Activated effector memory CD4-positive, alpha-beta T cell treated with Interleukin-2 at 50 U/mL for 16 hours (primary cell): ENCODE measurements at regions not wholly inside any gene's neighbourhood (a gene's known extent, or its start where the extent isn't known, plus 50 kb on each side); places are given as distances from the start of the nearest gene placed in this dataset.

ENCODE experiments used
- DNase-seq: peaks from one replicate; pipeline ENCODE4 v3.0.0-alpha.2; 2020

DNA sequence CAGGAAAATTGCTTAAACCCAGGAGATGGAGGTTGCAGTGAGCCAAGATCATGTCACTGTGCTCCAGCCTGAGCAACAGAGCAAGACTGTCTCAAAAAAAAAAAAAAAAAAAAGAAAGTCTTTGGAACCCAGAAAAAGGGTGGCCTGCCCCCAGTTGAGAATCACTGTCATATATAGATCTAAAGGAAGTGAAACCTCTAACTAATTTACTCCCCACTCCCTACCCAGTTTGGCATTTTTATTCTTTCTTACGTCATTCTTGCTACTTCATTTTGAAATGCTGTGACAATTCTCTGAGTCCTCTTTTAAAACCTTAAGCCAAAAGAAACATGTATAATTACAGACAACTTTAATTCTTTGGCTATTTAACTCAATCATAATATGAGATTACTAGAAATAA, 254.8 kb downstream of the CDC5L start:
- no peak for DNase-seq

DNA sequence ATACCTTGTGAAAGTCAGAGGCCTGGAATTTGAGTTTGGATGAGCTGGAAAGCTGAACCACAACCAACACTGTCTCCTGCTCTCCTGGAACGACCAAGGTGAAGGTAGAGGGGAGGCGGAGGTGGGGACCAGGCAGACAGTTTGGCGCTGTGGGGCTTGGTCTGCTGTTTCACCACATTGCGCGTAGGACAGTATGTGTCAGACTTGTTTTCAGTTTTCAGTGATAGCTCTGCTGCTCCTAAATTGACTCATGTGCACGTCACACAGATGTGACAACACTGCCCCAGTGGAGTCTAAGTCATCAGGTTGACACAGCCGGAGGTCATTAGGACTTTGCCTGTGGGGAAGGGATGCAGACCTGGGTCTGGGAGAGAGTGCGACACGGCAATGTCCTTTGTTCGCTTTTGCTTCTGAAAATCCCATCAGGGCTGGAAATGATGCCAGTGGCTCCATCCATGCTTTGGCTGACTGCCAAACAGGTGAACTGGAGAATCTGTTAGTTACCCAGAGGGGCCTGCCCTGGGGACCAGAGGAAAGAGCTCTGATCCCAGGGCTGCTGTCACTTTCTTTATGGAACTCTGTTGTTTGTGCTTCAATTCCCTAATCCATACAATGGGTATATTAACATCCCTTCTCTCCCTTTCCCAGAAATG, 255.5 kb downstream of the CDC5L start:
- no peak for DNase-seq

DNA sequence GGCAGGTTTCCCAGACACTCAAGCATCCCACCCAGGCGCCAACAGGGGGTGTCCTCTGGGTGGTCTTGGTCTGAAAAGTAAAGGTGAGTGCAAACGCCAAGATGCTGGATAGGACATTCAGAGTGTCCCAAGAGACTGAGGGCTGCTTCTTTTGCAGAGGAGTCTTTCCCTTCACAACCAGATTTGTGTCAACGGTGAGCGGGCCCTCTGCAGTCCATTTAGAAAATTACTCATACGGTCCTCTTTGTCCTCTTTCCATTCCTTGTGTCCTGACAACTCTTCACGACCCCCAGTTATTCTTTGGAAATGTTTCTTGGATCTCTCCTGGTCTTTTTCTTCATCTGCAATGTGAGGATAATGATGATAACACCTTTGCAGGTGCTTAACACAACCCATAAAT, 257.8 kb downstream of the CDC5L start:
- DNase-seq: no peak

DNA sequence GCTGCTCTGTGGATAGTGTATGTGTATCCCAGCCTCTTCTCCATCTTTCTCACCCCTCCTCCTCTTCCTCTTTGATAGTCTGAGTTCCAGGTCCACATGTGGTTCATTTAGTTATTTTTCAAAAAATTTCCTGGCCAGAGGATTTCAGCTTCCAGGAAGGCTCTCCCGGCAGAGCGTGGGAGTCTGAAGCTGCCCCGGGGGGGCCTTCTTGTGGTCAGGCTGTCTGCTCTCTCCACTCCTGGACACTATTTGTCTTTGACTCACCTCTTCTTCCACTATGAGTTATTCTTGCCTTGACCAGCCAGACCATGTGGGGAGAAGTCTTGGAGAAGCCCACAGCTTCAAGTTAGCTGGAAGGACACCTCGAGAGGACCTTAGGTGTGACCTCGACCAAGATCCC, 258.8 kb downstream of the CDC5L start:
- no peak for DNase-seq

DNA sequence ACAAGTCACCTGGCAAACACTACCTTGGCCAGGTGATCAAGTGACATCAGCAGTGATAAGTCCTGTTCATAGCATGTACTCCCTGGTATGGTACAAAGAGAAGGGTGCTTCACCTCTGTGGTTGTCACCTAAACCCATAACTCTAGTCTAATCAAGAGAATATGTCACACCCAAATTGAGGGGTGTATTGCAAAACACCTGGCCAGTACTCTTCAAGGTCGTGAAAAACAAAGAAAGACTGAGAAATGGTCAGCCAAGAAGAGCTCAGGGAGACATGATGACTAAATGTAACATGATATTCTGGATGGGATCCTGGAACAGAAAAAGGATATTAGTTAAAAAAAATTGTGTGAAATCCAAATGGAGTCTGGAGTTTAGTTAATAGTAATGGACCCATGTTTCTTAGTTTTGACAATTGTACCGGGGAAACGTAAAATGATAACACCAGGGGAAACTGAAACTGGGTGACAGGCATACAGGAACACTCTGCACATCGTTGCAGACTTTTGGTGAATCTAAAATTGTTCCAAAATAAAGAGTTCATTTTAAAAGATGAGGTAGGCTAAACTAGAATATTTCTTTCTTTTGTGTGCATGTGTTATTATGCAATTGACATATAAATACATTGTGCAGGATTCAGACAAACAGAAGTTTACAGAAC, 262.0 kb downstream of the CDC5L start:
- no peak for DNase-seq

DNA sequence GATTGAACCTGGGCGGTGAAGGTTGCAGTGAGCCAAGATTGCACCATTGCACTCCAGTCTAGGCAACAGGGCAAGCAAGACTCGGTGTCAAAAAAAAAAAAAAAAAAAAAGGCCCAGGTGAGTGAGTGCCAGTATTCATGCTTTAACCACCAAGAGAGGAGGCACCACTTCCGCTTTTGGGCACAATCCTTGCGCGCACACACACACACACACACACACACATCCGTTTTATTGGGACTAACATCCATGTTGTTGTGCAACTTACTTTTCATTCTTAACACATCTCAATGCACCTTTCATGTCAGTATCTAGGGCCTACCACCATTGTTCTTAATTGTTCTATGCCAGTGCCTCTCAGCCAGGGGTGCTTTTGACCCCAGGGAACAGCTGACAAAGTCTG, 263.0 kb downstream of the CDC5L start:
- no peak for DNase-seq

DNA sequence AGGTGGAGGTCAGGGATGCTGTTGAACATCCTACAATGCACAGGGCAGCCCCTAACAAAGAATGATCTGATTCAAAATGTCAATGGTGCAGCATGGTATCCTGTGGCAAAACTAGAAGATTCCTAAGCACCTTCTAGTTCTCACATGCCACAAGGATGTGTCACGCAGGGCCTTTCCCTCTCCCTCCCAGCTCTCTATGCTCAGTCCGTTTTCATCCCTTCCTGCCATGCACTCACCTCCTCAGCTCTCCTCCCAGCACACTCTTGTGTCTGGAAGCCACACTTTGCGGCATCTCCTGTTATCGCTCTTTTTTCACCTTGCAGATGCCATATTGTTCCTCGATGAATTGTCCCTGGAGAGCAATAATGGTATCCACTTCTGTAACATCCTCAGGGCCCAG, 263.4 kb downstream of the CDC5L start:
- DNase-seq: no peak

DNA sequence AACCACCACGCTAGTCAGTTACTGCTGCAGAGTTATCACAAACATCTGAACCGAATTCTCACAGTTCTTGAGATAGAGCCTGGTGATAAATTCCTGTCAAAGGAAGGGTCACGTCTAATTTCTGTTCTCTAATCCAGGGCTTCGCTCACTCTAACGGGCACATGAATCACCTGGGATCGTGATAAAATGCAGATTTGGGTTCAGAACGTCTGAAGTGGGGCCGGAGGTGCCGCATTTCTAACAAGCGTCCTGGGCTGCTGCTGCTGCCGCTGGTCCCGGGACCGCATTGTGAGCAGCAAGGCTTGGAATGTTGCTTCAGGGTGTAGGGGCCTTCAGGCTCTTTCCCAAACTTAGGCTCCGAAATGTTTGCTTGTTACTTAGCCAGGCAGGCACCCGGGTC, 264.1 kb downstream of the CDC5L start:
- no peak for DNase-seq

DNA sequence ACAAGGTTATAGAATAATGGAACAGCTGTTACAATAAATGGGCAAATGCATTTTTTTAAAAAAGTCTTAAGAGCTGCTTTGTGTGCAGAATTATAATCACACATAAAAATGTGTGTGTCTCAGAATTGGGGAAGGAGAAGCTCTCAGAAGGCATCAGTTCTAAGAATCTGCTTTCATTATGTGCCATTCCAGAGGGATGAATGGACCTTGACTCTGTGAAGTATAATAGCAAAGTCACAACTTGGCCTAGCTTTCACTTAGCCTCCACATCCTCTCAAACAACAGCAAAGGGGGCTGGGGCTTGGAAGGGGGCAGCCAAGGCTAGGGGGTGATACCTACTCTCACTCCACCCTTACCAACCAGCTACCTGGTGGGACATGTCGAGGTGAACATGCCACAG, 265.0 kb downstream of the CDC5L start:
- no peak for DNase-seq

DNA sequence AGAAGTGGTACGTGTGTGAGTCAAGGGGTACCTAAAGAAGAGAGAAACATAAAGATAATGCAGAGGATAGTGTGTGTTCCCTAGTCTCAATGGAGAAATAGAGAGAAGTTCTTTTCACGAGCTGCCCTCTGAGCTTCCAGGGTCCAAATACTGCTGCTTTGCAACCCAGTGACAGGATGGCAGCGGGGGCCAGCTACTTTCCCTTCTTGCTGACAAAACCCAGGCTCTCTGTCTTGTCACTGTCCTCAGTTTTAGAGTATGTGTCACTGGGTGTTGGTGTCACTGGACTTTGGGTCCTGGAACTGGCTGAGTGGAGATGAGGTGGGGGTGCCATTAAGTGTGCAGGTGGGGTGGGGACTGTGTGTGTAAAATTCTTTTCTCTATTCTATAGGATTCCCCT, 265.6 kb downstream of the CDC5L start:
- DNase-seq: no peak

DNA sequence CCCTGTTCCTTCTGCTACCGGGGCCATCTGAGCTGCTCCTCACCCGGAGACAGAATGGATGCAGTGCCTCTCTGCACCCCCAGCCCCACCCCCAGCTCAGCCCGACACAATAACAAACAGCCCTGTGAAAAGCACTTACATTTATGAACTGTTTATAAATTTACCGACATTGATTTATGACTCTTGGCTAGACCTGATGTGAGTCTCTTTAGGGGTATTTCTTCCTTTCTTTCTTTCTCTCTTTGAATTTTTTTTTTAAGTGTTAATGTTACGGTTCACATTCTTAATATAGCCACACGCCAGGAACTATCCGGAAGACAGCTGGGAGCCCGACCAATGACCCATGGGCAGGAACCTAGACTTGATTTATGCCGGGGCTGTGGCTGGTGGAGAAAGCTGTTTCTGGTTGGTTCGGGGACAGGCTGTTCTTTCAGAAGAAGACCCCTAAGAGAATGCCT, 266.3 kb downstream of the CDC5L start:
- DNase-seq: no peak

DNA sequence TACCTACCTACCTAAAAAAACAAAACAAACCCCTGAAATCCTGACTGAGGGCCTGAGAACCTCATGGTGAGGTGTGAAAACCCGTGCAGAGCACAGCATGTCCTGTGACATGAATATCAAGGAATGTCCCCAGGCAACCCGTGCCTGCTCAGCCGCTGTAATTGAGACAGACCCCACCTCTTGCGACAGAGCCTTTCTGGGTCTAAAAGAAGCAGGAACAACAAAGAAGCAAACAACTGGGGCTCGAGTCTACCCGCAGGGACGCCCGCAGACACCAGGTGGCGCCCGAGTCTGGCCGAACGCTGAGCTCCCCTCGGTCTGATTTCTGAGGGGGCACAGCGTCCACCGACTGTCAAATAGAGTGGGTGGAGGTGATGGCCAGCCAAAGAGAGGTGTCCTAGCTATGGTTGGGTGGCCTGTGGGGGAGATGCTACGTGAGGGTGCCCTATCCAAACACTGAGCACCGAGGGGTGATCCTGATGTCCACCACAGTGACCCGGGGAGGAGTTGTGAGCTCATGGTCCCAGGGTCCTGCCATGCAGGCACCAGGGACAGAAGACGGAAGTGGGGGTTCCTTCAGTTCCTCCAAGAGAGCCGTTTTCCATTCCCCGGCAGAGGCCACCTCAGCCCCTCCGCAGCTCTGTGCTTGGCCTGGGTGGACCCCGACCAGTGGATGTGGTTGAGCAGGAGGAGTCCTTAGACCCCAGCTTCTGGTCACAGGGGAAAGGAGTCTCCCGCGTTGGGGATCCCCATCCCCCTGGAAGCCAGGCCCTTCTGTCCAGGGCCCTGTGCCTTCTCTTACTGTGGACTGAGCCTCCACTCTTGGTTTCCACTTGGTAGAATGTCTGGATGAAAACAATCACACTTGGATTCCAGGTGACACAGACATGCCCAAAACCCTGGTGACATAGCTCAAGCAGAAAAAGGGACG, 268.2 kb downstream of the CDC5L start:
- peak; percentile 57 for DNase-seq

DNA sequence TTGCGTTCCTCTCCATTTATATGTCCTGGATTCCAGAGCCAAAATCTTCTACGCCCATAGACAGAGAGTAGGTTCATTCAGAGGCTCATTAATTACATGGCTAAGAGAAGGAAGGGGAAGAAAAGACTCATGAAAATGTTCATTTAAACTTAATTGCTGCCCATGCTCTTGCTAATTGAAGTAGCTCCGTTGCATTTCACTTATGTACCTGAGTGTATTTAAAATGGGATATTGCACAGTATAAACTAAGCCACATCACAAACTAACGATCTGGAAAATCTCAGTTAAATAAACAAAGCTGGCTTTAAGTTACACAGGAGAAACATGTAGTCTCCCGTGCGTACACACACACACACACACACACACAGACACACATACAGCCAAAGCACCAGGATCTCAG, 269.2 kb downstream of the CDC5L start:
- no peak for DNase-seq

DNA sequence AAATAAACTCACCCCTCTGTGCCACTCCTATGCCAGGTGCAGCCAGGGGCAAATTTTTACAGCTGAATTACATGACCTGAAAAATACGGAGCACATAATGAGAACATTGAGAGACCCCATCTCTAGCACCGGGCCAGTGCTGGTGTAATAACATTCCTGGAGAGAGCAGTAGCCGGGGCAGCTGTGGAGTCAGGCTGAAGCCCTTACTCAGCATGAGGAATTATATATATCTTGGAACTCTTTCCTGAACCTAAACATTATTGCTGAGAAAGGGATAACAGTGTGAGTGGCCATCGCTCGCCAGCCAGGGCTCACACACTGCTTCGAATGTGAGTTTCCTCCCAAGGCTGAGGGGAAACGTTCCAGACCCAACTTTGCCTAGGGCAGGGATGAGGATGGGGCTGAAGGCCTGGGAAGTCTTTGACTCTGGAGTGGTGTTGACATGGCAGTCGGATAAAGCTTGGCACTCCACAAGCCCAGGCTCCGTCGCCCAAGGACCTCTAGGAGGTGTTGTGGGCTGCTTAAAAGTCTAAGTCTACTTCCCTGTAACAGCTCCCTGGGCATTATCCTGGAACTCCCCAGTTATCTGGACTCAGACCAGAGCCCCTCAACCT, 269.8 kb downstream of the CDC5L start:
- DNase-seq: no peak

DNA sequence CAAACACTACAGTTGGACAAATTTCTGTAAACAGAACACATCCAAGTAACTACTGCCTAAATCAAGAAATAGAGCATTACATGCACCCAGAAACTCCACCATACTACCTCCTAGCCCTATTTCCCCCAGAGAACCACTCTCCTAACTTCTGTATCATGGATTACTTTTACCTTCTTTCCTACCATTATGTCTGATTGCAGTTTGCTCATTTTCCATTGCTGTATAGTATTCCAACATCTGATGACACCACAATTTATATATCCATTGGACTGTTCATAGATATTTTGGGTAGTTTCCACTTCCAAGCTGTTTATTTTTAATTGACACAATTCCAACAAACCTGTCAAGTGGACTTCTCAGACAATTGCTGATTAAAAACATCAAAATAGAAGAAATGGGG, 271.1 kb downstream of the CDC5L start:
- no peak for DNase-seq

DNA sequence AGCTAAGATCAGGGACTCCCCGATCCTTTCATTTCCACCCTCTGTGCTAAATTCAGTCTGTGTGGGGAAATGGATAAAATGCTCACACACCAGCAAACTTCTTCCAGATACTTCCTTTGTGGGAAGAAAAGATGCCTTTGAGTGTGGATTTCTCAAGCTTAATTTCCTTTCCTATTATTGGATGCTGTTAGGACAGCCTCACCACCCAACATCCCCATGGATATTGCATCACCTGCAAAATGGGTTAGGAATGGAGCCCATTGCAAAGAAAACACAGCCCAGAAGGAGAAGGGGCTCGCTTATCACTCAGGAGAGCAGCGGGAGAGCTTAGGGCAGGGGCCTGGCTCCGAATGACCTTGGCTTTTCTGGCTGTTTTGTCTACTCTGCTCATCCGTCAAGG, 272.2 kb downstream of the CDC5L start:
- no peak for DNase-seq

DNA sequence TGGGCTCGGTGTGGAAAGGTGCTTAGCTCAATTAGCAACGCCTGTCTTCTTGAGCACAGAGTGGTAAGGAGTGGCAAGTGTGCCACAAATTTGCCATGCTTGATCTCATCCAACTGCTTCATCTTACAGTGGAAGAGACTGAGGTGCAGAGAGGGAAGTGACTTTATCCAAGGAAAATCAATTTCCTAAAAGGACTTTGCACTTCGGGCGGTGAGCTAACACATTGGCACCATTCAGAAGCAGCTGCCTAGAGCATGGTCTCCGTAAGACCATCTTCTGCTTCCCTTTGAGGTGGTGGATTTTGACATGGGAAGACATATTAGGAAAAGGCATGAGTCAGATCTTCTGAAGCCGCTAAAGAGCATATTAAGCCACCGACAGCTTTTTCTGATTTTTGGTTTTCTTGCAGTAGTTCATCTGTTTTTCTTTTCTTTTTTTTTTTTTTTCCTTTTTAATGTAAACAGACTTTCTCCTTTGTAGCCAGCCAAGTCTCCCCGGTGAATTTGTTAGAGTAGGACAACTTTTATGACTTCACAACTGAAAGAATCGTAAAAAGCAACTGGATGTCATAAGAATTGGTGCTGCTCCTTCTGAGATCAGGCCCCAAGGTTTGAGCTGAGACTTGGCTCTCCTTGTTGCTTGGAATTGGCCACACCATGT, 273.2 kb downstream of the CDC5L start:
- no peak for DNase-seq

DNA sequence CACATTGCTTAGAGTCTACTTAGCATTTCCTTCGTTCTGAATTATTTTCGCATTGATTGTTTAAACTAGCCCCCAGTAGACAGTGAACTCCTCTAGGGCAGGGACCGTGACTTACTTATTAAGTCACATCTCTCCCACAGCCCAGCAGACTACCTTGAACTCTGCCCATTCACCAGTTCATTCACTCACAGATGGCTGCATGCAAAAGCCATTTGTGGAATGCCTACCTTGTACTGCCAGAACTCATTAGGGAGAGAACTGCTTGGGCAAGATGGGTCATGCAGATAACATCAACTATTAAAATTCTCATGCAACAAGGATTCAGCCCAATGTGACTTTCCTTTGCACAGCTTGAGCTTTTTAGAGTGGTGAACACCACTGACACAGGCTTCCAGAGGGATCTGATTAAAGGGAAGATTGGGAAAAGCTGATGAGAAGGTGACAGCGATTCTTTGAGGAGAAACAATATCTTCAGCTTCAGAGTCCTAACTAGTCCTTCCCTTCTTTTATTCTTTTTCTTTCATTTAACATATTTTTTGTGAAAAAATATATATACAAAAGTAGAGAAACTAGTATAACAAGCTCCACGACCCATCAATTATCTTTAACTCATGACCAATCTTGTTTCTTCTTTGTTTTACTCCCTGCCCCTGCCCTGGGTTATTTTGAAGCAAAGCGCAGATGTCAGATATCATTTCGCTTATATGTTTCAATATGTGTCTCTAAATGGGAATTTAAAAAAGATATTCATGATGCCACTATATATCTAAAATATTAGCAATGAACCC, 273.9 kb downstream of the CDC5L start:
- no peak for DNase-seq

DNA sequence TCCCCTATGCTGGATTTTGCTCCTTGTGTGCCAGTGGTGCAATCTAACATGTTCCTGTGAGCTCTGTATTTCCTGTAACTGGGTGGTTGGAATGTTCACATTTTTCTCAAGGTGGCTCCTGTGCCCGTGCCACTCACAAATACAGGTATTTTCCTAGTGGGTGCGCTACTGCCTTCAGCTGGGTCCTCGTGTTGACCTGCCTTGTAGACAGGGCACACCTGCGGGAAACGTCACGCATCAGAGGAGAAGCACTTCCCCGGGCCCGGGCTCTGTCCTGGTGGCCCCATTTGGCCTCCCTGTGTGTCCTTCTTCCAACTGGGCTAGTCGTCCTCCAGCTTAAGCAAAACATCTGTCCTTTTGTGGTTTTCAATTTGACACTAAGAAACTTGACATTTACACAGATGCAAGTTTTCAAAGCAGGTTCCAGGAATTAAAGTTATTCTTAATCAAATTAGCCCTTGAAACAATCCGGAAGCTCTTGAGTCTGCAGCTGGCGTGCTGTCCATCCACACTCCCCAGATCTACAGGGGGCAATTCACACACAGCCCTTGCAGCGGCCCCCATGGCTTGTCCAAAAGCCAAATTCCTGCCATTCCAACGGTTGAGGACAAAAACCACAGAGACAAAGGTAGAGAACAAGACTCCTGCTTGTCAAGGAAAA, 275.1 kb downstream of the CDC5L start:
- DNase-seq: no peak

DNA sequence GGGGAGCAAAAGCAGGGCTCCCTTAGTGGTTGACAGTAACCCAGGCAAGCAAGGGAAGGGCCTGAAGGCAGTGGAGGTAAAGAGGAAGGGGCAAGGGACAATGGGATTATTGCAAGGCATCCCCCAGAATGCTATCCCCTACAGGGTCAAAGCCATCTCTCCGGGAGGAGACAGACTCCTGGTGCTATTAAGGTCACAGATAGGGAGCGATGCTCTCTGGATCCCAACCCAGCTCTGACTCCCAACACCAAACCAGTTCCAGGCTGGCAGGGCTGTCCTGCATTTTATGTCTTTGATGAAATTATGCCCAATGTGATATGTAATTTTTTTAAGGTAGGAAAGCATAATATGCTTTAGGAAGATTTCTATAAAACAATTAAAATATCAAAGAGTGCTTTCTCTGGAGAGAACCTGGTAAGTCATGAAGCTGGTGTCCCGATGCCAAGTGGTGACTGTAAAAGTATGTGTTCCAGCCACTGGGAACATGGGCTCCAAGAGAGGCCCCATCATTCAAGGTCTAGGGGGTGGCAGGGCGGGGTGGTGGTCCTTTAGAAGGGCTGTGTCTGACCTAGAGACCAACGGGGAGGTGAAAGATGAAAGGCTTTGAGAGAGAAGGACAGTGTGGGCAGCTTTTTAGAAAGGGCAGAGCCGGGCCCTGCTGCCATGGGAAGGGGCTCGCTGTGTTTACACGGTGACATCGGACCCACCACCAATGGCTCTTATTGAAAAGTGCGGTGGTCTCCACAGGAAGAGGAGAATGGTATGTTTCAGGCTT, 276.5 kb downstream of the CDC5L start:
- no peak for DNase-seq

DNA sequence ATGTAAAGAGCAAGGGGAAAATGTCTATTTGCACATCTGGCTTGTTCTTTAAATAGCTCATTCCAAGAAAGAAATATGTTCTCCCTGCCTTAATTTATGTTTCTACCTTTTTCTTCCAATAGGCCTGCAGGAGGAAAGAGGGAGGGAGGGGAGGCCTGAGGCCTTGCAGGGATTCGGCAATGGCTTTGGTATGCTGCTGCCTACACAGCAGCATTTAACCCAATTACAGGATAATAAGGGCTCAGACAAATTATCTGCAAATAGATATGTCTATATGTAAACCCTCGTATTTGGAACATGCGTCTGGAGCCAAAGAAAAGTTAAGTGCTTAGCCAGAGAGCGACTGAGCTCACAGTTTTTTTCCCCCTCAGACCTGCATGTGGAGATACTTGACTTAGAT, 277.2 kb downstream of the CDC5L start:
- DNase-seq: no peak
